GM23338 (cell line): ENCODE measurements at regions not wholly inside any gene's neighbourhood (a gene's known extent, or its start where the extent isn't known, plus 50 kb on each side); places are given as distances from the start of the nearest gene placed in this dataset.

Source experiments
- CTCF ChIP-seq, 2 experiments: fragments of 200-600 bp in 1 of 2; sonication (generic) in 1 of 2; conservative IDR thresholded peaks; 2 replicates each; pipeline versions ENCODE4 v1.5.1 to v1.6.1; 2016 to 2017; ENCODE audit warnings: antibody characterized with exemption in 2 of 2, low read depth in 2 of 2, mild to moderate bottlenecking in 2 of 2, moderate library complexity in 1 of 2
- EZH2 ChIP-seq: fragments of 200-600 bp; sonication (generic); IDR thresholded peaks from one replicate; pipeline ENCODE4 v1.8.0; 2017; ENCODE audit warnings: antibody characterized with exemption, mild to moderate bottlenecking, low read depth; ENCODE audit not compliant: unreplicated experiment
- EZH2phosphoT487 ChIP-seq: fragments of 200-600 bp; sonication (generic); IDR thresholded peaks from one replicate; pipeline ENCODE4 v1.8.1; 2018; ENCODE audit warnings: antibody characterized with exemption; ENCODE audit not compliant: unreplicated experiment
- JUNB ChIP-seq: IDR thresholded peaks from one replicate; pipeline ENCODE4 v1.6.1; 2016; ENCODE audit warnings: antibody characterized with exemption; ENCODE audit not compliant: unreplicated experiment
- POLR2AphosphoS5 ChIP-seq: IDR thresholded peaks from 2 replicates; pipeline ENCODE4 v1.6.1; 2016; ENCODE audit warnings: antibody characterized with exemption, low read depth
- REST ChIP-seq: IDR thresholded peaks from one replicate; pipeline ENCODE4 v1.6.1; 2018; ENCODE audit warnings: antibody characterized with exemption; ENCODE audit not compliant: unreplicated experiment
- STAT1 ChIP-seq: IDR thresholded peaks from one replicate; pipeline ENCODE4 v1.6.1; 2016; ENCODE audit warnings: antibody characterized with exemption; ENCODE audit not compliant: unreplicated experiment
- ZNF114 ChIP-seq: fragments of 250-450 bp; sonication (Bioruptor Pico); IDR thresholded peaks from 2 replicates; pipeline ENCODE4 v1.5.0; 2020; ENCODE audit warnings: mild to moderate bottlenecking, moderate library complexity
- TF ChIP-seq, protein P1 (sequence below): IDR thresholded peaks from 2 replicates; pipeline ENCODE4 v1.6.1; 2016; ENCODE audit warnings: antibody characterized with exemption

DNA sequence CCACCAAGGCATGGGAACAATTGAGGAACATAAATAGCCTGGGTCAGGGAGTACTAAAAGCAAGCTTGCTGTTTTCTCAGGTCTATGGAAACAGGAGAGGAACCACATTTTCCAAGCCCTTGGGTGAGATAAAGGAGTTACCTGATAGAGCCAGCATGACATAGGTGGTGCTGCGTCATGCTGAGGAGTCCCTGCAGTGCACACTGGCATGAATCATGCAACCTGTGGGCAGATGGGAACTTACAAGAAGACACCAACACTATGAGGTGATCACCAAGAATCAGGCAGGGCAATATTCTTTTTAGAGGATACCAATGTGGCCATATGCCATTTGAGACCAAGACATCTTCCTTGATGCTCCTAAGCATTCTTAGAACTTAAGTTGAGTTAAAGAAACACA, 531.8 kb downstream of the ZEB2 start:
- TF ChIP-seq CTCF (conservative IDR thresholded peaks at IDR 0.05; ENCODE audit: low read depth in 2 of 2) (no peak), STAT1 (no peak), REST (no peak), EZH2 (no peak), JUNB (no peak), POLR2AphosphoS5 (no peak), EZH2phosphoT487 (no peak), ZNF114 (CRISPR knock-in tag) (no peak)
- TF ChIP-seq, protein P1, sequence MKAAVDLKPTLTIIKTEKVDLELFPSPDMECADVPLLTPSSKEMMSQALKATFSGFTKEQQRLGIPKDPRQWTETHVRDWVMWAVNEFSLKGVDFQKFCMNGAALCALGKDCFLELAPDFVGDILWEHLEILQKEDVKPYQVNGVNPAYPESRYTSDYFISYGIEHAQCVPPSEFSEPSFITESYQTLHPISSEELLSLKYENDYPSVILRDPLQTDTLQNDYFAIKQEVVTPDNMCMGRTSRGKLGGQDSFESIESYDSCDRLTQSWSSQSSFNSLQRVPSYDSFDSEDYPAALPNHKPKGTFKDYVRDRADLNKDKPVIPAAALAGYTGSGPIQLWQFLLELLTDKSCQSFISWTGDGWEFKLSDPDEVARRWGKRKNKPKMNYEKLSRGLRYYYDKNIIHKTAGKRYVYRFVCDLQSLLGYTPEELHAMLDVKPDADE: no peak
